ENCODE measurements at regions not wholly inside any gene's neighbourhood (a gene's known extent, or its start where the extent isn't known, plus 50 kb on each side); places are given as distances from the start of the nearest gene placed in this dataset.
"Not testable (repeated sequence)": the region's sequence is repeated elsewhere in the genome, so short reads cannot be mapped to it uniquely, and the experiment has no call there.

DNA sequence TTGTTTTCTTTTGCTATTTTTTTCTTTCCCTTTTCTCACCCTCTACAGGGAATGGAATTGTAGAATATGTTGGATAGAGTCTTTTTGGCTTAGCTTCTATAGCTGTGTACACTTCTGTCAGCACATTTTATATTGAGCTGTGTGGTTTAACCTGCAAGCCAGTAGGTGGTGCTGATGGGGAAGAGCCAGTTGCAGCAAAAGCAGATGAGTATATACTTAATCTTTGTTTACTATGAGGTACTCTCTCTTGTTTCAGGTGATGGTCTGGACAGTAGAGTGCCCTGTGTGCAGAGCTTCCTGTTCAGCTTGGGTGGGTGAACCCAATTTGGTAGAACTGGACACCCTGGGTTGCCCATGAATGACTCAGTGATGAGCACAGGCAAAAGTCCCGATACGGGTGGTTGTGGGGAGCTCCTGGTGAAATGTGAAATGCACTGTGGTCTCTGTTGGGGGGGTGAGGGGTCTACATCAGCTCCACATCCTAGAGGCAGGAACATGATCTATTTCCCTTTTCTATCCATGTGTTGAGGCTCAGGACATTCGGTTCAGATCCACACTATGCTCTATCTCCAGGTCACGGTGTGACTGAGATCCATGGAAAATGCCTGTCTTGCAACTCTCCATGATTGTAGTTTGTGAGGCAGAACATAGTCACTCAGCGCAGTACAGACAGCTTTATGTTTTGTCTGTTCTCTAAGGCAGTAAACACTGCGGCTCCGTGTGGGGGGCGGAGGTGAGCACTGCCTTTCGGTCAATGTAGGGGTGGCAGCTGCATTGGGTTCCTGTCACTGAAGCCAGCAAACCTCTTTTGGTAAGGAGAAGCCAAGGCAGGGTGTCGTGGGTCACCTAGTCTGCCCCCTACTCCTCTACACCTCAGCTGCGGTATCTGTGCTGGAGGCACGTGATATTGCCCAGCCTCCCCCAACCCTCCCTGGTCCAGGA is 353.2 kb downstream of the PRR16 start:
- Histone ChIP-seq H3K27me3 (replicated peaks; ENCODE audit: control insufficient read depth, insufficient read depth, low read length) (no peaks in the 10 kb centered on the region), H3K4me3 (ENCODE audit: low read length) (no peak overlapping the region), H3K9me3 (ENCODE audit: control insufficient read depth, low read length) (peaks cover 3% of the 10 kb centered on the region), H3K4me1 (ENCODE audit: control insufficient read depth, insufficient read depth, low read length) (no peaks in the 10 kb centered on the region), H3K36me3 (ENCODE audit: control insufficient read depth, insufficient read depth, low read length, severe bottlenecking) (no peaks in the 10 kb centered on the region), H3K9ac (ENCODE audit: low read length) (no peak overlapping the region)
- DNase-seq (ENCODE audit: low read depth): peak; percentile 60

DNA sequence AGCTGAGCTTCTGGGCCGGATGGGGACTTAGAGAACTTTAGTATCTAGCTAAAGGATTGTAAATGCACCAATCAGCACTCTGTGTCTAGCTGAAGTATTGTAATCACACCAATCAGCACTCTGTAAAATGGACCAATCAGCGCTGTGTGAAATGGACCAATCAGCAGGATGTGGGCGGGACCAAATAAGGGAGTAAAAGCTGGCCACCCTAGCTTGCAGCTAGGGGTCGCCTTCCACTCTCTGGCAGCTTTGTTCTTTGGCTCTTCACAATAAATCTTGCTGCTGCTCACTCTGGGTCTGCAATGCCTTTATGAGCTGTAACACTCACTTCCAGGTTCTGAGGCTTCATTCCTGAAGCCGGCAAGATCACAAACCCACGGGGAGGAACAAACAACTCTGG is 354.0 kb downstream of the PRR16 start:
- no peaks in the 10 kb centered on the region for H3K9me3 ChIP-seq (ENCODE audit: control insufficient read depth, low read length)
- H3K36me3 ChIP-seq (ENCODE audit: control insufficient read depth, insufficient read depth, low read length, severe bottlenecking): no peaks in the 10 kb centered on the region
- no peak overlapping the region for H3K9ac ChIP-seq (ENCODE audit: low read length)
- H3K4me1 ChIP-seq (ENCODE audit: control insufficient read depth, insufficient read depth, low read length): no peaks in the 10 kb centered on the region
- no peaks in the 10 kb centered on the region for H3K27me3 ChIP-seq (replicated peaks; ENCODE audit: control insufficient read depth, insufficient read depth, low read length)
- H3K4me3 ChIP-seq (ENCODE audit: low read length): no peak overlapping the region
- no peak for DNase-seq (ENCODE audit: low read depth)

DNA sequence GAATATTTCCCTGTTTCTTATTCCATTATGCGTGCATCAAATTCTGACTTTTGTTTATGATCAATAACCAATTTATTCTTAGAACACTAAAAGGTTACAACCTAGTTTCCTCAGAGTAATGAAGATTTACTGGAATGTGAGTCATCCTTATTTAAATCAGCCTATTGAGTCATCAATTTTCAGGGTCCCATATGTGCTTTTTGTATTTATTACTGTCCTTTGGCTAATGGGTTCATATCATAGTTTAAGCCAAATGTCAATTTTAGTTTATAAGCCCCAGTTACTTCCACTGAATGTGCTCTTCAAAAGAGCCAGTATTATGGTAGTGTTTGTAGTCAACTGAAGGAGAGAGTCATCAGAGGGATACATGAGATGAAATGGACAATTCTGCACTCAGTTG is 359.2 kb downstream of the PRR16 start:
- no peak overlapping the region for H3K4me3 ChIP-seq (ENCODE audit: low read length)
- no peaks in the 10 kb centered on the region for H3K27me3 ChIP-seq (replicated peaks; ENCODE audit: control insufficient read depth, insufficient read depth, low read length)
- DNase-seq (ENCODE audit: low read depth): no peak
- no peaks in the 10 kb centered on the region for H3K4me1 ChIP-seq (ENCODE audit: control insufficient read depth, insufficient read depth, low read length)
- no peak overlapping the region for H3K9ac ChIP-seq (ENCODE audit: low read length)
- no peaks in the 10 kb centered on the region for H3K36me3 ChIP-seq (ENCODE audit: control insufficient read depth, insufficient read depth, low read length, severe bottlenecking)
- no peaks in the 10 kb centered on the region for H3K9me3 ChIP-seq (ENCODE audit: control insufficient read depth, low read length)

DNA sequence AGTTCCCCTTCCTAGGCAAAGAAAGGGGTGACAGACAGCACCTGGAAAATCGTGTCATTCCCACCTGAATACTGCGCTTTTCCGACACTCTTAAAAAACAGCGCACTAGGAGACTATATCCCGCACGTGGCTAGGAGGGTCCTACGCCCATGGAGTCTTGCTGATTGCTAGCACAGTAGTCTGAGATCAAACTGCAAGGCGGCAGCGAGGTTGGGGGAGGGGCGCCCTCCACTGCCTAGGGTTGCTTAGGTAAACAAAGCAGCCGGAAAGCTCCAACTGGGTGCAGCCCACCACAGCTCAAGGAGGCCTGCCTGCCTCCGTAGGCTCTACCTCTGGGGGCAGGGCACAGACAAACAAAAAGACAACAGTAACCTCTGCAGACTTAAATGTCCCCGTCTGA is 367.5 kb downstream of the PRR16 start:
- H3K9me3 ChIP-seq (ENCODE audit: control insufficient read depth, low read length); DNase-seq (ENCODE audit: low read depth); H3K36me3 ChIP-seq (ENCODE audit: control insufficient read depth, insufficient read depth, low read length, severe bottlenecking); H3K9ac ChIP-seq (ENCODE audit: low read length); H3K27me3 ChIP-seq (replicated peaks; ENCODE audit: control insufficient read depth, insufficient read depth, low read length); H3K4me1 ChIP-seq (ENCODE audit: control insufficient read depth, insufficient read depth, low read length); H3K4me3 ChIP-seq (ENCODE audit: low read length): not testable (repeated sequence)

DNA sequence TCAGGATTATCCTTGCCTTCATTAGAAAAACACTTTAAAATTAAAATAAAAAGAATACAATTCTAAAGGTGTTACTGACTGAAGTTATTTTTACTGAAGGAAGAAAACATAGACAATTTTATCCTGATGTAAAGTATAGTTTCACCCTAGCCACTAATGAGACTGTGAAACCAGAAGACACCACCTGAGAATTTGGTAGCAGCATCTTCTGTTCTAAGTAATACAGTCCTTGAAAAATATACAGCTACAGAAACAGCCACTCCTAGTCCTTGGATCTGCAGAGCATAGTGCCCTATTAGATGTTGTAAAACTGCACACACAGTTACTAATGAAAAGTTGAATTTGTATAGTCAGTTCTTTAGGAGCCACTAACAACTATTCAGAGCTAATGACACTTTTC is 377.7 kb downstream of the PRR16 start:
- Histone ChIP-seq H3K9me3 (ENCODE audit: control insufficient read depth, low read length) (no peaks in the 10 kb centered on the region), H3K27me3 (replicated peaks; ENCODE audit: control insufficient read depth, insufficient read depth, low read length) (no peaks in the 10 kb centered on the region), H3K36me3 (ENCODE audit: control insufficient read depth, insufficient read depth, low read length, severe bottlenecking) (no peaks in the 10 kb centered on the region), H3K4me1 (ENCODE audit: control insufficient read depth, insufficient read depth, low read length) (no peaks in the 10 kb centered on the region), H3K9ac (ENCODE audit: low read length) (no peak overlapping the region), H3K4me3 (ENCODE audit: low read length) (no peak overlapping the region)
- no peak for DNase-seq (ENCODE audit: low read depth)

DNA sequence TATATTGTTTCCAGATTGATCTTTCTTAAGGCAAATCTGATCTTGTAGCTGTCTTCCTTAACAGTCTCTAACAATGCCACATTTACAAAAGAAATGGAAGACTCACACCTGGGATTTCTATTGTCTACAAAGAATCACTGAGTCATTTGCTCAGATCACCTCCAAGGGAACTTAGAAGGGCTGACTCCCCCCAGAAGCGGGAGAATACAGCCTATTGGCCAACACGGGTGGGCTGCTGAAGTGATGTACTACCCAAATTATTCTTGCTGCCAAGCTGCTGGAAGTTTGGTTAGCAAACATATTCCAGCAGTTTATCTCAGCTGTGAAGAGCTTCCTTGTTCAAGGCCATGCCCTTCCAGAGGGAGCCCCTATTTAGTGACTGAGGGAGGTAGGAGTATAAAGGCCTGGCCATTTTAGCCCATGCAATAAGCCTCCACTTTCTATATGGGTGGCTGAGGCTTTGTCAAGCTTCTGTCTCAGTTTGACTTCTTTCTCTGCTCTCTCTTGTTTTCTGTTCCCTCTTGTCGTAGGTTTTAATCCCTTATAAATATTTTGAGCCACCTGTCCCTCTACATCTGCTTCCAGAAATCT is 379.4 kb downstream of the PRR16 start:
- Histone ChIP-seq H3K27me3 (replicated peaks; ENCODE audit: control insufficient read depth, insufficient read depth, low read length) (no peaks in the 10 kb centered on the region), H3K9me3 (ENCODE audit: control insufficient read depth, low read length) (no peaks in the 10 kb centered on the region), H3K9ac (ENCODE audit: low read length) (no peak overlapping the region), H3K36me3 (ENCODE audit: control insufficient read depth, insufficient read depth, low read length, severe bottlenecking) (no peaks in the 10 kb centered on the region), H3K4me3 (ENCODE audit: low read length) (no peak overlapping the region), H3K4me1 (ENCODE audit: control insufficient read depth, insufficient read depth, low read length) (no peaks in the 10 kb centered on the region)
- DNase-seq (ENCODE audit: low read depth): no peak

DNA sequence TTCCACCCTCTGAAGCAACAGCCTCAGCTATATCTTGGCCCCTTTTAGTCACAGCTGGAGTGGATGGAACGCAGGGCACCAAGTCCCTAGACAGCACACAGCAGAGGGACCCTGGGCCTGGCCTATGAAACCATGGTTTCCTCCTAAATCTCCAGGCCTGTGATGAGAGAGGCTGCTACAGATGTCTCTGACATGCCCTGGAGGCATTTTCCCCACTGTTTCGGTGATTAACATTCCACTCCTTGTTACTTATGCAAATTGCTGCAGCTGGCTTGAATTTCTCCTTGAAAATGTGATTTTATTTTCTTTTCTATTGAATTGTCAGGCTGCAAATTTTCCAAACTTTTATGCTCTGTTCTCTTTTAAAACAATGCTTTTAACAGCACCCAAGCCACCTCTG is 384.8 kb downstream of the PRR16 start:
- Histone ChIP-seq H3K9ac (ENCODE audit: low read length) (no peak overlapping the region), H3K4me3 (ENCODE audit: low read length) (no peak overlapping the region), H3K36me3 (ENCODE audit: control insufficient read depth, insufficient read depth, low read length, severe bottlenecking) (no peaks in the 10 kb centered on the region), H3K4me1 (ENCODE audit: control insufficient read depth, insufficient read depth, low read length) (no peaks in the 10 kb centered on the region), H3K9me3 (ENCODE audit: control insufficient read depth, low read length) (no peaks in the 10 kb centered on the region), H3K27me3 (replicated peaks; ENCODE audit: control insufficient read depth, insufficient read depth, low read length) (no peaks in the 10 kb centered on the region)
- peak; percentile 61 for DNase-seq (ENCODE audit: low read depth)

DNA sequence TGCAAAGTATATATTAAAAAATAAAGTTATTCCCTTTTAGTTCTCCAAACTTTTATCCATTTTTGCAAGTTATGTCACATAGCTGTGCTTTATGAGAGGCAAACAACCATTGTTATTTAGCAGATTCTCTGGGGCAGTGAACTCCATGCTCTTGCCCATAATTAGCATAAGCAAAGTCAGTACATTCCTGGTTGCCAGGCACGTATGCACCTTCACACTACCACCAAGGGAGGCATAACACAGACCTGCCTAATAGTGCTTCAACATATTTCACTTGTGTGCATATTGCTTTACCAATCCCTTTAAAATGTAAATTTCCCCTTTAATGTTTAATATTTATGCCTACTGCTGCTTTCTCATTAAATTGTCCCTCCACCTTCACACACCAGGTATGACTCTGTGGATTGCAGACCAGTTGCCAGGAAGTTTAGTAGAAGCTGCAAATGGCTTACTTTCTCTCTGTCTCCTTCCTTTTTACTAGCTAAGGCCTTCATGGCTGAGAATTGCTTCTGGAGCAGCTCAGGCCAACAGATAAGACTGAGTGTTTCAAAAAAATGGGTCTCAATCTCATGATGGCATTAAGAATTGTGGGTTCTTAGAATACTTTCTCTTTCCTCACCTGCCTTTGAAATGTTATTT is 388.2 kb downstream of the PRR16 start:
- Histone ChIP-seq H3K4me3 (ENCODE audit: low read length) (no peak overlapping the region), H3K27me3 (replicated peaks; ENCODE audit: control insufficient read depth, insufficient read depth, low read length) (no peaks in the 10 kb centered on the region)
- no peak for DNase-seq (ENCODE audit: low read depth)

DNA sequence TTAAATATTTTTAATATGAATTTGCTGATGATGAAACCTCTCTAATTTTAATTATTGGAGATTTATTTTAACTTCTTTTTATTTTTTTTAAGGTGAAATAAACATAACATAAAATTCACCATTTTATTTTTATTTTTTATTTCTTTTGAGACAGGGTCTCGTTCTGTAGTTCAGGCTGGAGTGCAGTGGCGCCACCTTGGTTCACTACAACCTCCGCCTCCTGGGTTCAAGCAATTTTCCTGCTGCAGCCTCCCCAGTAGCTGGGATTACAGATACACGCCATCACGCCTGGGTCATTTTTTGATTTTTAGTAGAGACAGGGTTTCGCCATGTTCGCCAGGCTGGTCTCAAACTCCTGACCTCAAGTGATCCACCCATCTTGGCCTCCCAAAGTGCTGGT is 402.9 kb downstream of the PRR16 start:
- Histone ChIP-seq H3K36me3 (ENCODE audit: control insufficient read depth, insufficient read depth, low read length, severe bottlenecking) (no peaks in the 10 kb centered on the region), H3K4me1 (ENCODE audit: control insufficient read depth, insufficient read depth, low read length) (peaks cover 8% of the 10 kb centered on the region), H3K9me3 (ENCODE audit: control insufficient read depth, low read length) (no peaks in the 10 kb centered on the region), H3K9ac (ENCODE audit: low read length) (no peak overlapping the region), H3K27me3 (replicated peaks; ENCODE audit: control insufficient read depth, insufficient read depth, low read length) (no peaks in the 10 kb centered on the region), H3K4me3 (ENCODE audit: low read length) (no peak overlapping the region)
- no peak for DNase-seq (ENCODE audit: low read depth)

More for the DNA sequence above, 388.2 kb downstream of the PRR16 start:
- H3K4me1 ChIP-seq (ENCODE audit: control insufficient read depth, insufficient read depth, low read length): no peaks in the 10 kb centered on the region
- no peaks in the 10 kb centered on the region for H3K36me3 ChIP-seq (ENCODE audit: control insufficient read depth, insufficient read depth, low read length, severe bottlenecking)
- no peaks in the 10 kb centered on the region for H3K9me3 ChIP-seq (ENCODE audit: control insufficient read depth, low read length)
- no peak overlapping the region for H3K9ac ChIP-seq (ENCODE audit: low read length)

DNA sequence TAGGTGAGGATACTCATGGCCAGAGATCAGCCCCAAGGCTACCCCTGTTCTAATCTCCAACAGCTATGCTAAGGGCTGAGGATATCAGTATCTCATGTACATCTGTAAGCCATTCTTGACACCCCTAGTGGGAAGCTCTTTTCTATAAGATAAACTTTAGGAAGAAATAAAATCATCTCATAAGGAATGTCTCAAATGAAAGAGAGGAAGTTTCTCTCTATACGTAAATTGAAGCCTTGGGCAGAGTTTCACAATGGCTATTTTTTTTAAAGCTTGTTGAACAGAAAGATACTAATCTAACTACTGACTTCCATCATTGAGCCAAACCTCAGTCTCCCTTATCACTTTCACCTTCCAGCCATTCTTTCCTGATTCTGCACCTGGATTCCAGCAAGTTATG is 405.7 kb downstream of the PRR16 start:
- peaks cover 28% of the 10 kb centered on the region for H3K4me1 ChIP-seq (ENCODE audit: control insufficient read depth, insufficient read depth, low read length)
- no peaks in the 10 kb centered on the region for H3K27me3 ChIP-seq (replicated peaks; ENCODE audit: control insufficient read depth, insufficient read depth, low read length)
- no peak for DNase-seq (ENCODE audit: low read depth)
- H3K36me3 ChIP-seq (ENCODE audit: control insufficient read depth, insufficient read depth, low read length, severe bottlenecking): no peaks in the 10 kb centered on the region
- H3K9me3 ChIP-seq (ENCODE audit: control insufficient read depth, low read length): no peaks in the 10 kb centered on the region
- H3K9ac ChIP-seq (ENCODE audit: low read length): no peak overlapping the region
- no peak overlapping the region for H3K4me3 ChIP-seq (ENCODE audit: low read length)

DNA sequence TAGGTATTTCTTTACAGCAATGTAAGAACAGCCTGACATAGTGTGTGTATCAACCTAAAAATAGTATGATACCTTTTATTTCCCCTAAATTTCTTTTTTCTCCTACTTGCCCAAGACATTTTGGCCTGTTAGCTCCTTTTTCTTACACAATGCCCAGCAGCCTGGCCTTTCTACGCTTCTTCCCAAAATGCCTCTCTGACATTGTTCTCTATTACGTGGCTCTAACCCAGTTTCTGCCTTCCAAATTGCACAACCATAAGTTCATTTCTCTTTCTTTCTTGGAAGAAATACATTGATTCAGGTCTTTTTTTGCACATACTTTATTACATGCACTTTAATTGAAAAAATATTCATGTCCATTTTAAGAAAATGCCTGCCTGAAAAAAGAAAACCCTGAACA is 408.2 kb downstream of the PRR16 start:
- Histone ChIP-seq H3K4me3 (ENCODE audit: low read length) (peak overlapping the region; percentile 19), H3K9ac (ENCODE audit: low read length) (no peak overlapping the region), H3K9me3 (ENCODE audit: control insufficient read depth, low read length) (no peaks in the 10 kb centered on the region), H3K27me3 (replicated peaks; ENCODE audit: control insufficient read depth, insufficient read depth, low read length) (no peaks in the 10 kb centered on the region), H3K4me1 (ENCODE audit: control insufficient read depth, insufficient read depth, low read length) (peaks cover 28% of the 10 kb centered on the region), H3K36me3 (ENCODE audit: control insufficient read depth, insufficient read depth, low read length, severe bottlenecking) (no peaks in the 10 kb centered on the region)
- peak; percentile 84 for DNase-seq (ENCODE audit: low read depth)
